Activated T-cell treated with anti-CD3 and anti-CD28 coated beads for 24 hours (primary cell): ENCODE measurements at regions not wholly inside any gene's neighbourhood (a gene's known extent, or its start where the extent isn't known, plus 50 kb on each side); places are given as distances from the start of the nearest gene placed in this dataset.

Experiments used
- DNase-seq: peaks from one replicate; pipeline ENCODE4 v3.0.0-alpha.2; 2020; ENCODE audit warnings: low read depth

GRCh38 chr3:72698154-72698917, 149.9 kb downstream of the SHQ1 start:
- no peak for DNase-seq

DNA sequence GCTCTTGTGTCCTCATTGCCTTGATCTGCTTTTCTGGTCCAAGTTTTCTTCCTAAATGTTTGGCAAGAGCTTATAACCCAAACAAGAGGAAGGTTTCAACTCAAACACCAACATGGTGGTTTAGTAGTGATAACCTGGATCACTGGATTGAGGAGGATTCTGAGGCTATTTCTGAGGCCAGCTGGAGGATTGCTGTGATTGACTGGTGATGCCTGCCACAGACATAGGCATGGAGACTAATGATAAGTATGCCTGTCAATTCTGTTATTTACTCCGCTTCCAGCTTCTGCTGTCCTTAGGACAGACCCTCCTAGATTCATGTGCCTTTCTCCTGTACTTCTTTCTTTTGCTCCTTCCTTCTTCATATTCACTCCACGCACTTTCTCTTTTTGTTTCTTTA, 150.5 kb downstream of the SHQ1 start:
- no peak for DNase-seq

DNA sequence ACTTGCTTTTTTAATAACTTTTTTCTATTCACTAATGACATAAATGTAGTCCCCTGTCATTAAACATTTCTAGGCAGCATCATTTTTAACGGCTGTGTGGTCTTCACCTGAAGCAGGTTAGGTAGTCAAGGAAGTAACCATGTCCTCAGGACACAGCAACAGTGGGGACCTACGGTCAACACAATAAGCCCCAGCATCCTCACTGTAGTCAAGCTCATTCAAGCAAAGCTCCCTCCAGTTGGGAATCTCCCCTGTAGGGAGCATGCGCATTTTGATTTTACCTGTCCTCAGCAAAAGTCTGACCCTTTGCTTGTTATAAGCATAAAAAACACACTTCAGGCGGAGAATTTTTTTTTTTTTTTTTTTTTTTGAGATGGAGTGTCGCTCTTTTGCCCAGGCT, 151.4 kb downstream of the SHQ1 start:
- DNase-seq: no peak

DNA sequence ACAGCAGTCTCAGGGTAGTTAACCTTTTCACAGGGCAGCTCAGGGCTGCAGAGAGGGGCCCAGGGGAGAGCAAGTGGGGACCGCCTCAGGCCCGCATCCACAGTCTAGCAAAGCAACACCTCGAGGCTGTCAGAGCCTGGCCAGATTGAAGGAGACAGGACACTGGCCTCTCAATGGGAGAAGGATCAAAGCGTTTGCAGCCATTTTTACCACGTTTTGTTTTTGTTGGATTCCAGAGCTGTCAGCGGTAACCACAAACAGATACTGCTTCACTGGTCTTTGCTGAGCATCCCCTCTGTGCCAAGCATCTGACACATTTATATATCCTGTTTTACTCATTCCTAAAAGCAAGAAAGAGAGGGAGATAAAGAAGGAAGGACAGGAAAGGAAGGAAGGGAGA, 153.8 kb downstream of the SHQ1 start:
- no peak for DNase-seq

GRCh38 chr3:72692990-72693389, 155.3 kb downstream of the SHQ1 start:
- no peak for DNase-seq

DNA sequence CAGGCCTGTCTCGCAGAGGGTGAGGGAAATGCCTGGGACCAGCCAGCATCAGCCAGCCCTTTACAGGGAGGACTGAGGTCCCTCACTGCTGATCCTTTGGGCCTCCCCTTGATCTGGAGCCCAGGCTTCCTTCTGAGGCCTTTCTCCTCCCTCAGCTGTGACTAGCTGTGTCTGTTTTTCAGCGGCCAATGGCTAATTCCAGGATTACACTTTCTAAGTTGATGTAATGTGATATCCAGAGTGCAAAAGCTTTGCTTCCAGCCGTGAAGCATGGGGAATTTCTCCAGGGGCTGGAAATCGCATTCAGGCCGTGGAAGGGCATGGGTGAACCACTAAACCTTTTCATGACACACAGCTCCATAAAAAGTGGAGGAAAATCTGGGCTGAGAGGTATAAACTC, 157.6 kb downstream of the SHQ1 start:
- DNase-seq: no peak

DNA sequence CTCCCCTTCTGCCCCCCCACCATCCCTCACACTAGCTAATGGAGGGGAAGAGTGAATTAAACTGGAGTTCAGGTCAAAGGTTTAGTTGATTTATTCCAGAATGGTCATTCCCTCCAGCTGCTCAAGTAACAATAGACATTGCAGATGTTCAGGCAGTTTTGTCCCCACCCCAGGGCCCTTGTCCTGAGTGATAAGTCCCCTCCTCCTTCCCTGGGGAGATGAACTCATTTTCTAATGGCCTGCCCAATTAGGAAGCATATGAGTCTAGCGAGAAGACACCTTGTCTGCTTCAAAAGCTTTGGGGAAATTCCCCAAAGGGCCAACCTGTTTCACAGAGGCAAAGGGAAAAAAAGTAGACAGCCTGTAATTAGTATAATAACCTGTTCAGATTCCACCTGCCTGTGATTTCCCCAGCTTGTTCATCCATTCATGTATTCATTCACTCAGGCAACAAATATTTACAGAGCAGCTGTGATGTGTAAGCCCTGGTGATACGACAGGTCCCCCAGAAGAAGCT, 165.3 kb downstream of the SHQ1 start:
- DNase-seq: no peak

DNA sequence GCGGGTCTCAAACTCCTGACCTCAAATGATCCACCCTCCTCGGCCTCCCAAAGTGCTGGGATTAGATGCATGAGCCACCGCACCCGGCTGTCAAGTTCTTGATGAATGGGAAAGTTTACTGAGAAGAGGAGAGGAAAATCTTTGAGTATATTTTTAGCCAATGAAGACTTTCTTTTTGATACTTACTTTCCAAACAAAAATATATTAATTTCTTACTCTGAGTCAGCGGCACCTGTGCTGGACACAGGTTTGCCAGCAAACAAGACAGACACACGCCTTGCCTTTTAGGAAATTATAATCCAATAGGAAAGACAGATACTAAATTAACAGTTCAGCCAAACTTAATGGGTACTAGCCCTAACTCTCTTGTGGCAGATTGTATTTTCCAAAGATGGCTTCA, 166.6 kb downstream of the SHQ1 start:
- DNase-seq: no peak

DNA sequence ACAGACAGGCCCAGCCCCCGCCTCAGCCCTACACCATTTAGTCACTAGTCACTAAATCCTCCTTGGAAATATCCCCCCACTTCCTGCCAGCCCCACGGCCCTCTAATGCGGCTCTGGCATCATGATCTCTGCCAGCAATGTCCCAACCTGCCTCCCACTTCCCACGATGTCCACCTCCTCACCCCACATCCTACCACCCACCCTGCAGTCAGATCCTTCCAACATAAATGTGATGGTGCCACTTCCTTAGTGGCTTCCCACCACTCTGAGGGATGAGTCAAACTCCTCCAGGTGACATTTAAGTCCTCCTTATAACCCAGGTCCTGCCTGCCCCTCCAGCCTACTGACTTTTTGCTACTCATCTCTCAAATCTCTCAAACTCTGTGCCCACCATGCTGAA, 167.5 kb downstream of the SHQ1 start:
- no peak for DNase-seq

- no peak for DNase-seq
These were observed 168.6 kb downstream of the SHQ1 start for GRCh38 chr3:72679540-72680198.

DNA sequence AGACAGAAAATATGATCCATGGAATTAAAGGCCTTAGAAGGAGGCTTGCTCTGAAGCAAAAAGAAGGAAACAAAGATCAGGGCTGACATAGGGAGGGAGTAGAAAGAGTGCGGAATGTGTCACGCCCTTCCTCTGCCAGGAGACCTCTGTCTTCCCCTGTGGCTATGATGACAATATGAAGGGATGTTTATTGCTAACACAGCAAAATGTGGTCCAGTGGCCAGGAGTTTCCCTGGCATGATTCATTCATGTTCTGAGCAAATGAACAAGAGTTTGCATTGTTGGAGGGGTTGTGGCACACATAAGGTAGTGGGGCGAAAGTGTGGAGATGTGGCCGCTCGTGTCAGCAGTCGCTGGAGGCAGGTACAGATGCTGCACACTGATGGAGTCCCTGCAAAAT, 169.4 kb downstream of the SHQ1 start:
- no peak for DNase-seq

GRCh38 chr3:72678380-72678779, 169.9 kb downstream of the SHQ1 start:
- DNase-seq: no peak

DNA sequence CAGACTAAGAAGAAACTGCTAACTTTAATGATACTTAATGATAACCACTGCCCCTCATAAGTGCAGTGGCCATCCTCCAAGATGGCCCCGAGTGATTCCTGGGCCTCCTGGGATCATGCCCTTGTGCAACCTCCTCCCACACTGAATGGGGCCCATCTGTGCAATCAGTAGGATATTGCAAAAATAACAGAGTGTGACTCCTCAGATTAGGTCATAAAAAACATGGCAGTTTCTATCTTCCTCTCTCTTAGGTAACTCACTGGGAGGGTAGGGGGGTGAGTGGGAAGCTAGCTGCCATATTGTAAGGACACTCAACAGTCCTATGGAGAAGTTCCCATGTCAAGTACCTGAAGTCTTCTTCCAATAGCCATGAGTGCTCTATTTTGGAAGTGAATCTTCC, 173.0 kb downstream of the SHQ1 start:
- DNase-seq: no peak

DNA sequence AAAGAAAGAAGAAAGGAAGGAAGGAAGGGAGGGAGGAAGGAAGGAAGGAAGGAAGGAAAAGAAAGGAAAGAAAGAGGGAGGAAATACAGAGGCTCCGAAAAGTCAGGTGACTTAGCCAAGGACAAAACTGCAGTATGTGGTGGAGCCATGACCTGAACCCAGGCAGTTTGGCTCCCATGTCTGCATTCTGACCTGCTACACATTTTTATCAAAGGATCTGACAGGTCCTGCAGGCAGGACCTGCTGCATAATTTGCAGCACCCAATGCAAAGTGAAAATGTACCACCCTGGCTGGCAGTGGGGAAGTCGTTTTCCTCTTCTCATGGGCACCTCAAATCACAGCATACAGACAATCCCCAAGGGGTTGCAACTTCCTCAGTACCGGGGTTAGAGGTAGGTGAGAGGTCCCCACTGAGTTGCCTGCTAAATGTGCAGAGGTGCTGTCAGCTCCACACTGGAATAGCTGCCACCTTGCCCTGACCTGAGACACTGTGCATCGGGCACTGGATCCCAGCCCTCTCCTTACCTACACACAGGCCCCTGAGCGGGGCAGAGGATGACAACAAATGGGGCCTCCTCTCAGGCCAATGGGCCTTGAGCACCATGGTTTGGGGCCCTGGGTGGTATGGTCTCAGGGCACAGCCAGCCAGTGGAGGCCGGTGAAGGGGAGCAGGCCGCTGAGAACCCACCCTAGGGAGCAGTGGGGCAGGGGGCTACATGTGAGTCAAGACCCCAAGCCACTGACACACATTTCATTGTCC, 175.1 kb downstream of the SHQ1 start:
- no peak for DNase-seq

DNA sequence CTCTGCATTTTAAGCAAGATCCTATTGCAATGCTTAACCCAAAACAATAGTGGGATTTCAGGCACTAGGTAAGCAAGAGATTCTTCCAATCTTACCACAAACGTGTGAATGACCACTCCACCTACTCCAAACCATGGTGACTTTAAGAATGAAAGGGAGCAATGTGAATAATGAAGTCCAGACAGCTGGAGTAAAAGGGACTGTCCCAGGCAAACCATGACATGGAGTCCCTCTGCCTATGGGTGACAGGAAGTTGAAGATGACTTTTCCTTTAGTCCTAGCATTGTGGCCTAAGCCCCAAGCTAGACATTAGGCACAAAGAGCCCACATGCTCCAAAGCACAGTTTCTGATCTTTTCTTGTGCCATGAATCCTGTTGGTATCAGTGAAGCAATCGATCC, 179.0 kb downstream of the SHQ1 start:
- no peak for DNase-seq

GRCh38 chr3:72666447-72666755, 181.8 kb downstream of the SHQ1 start:
- no peak for DNase-seq

DNA sequence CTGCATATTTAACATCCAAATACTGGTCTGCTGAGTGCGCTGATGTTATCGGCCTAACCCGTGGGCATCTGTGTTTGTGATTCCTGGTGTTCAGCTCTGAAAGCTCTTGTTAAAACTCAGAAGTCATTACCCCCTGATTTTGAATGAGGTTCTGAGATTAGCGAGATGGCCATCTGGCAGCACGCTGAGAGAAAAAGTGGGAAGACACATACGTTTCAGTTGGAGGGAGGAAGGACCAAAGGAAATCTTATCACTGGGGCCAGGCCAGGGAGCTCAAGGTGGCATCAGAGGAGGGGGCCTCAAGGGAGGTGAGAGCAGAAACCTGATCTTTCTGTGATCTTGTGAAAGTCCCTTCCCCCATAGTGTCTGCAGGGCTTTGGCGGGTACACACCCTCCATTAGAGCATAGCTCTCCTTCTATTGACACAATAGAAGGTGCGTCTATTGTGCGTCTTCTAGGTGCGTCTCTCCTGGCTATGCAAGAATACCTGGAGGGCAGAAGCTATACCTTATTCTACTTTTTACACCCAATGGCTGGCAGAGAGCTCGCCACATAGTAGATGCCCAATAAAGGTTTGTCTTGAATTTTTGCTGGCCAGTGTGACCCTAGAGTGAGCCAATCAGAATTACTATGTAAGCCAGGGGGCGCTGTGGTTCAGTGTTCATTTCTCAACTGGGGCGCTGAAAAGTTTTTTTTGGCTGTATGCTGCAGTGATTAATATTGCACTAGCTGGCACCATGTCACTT, 182.4 kb downstream of the SHQ1 start:
- peak; percentile 23 for DNase-seq

DNA sequence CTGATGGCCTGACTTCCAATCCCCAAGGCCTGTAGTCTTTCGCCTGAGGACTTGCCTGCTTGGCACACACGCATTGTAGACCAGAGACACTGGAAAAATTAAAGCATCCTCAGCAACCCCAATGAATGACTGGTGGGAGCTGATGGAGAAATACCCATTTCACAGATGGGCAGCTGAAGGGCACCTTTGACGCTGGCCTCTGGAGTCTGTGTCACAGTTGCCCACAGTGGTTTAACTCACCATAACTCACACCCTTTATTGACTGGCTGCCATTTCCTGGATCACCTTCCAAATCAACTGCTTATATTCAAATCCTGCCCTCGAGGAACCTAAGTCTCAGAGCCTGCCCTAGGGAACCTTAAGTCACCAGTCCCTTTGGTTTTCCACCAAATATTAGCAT, 183.1 kb downstream of the SHQ1 start:
- DNase-seq: no peak

- DNase-seq: no peak
These were observed 183.9 kb downstream of the SHQ1 start for GRCh38 chr3:72664184-72664975.

DNA sequence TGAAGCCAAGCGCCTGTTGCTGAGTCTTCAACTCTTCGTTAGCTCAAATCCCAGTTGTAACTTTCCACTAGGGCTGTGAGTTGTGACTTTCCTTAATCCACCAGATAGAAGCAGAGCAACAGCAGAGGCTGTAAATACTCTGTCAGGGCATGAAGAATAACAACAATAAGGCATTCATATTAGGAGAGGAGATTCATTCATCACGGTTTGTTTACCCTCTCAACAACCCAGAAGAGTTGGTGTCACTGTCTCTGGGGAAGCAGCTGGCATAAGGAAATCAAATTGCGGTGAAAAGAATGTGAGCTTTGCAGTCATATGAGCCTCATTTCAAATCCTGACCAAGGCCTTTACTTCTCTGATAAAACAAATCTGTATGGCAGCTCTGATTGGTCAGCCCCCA, 184.8 kb downstream of the SHQ1 start:
- no peak for DNase-seq

GRCh38 chr3:72661115-72661457, 187.2 kb downstream of the SHQ1 start:
- DNase-seq: no peak
